ENCODE measurements at regions not wholly inside any gene's neighbourhood (a gene's known extent, or its start where the extent isn't known, plus 50 kb on each side); places are given as distances from the start of the nearest gene placed in this dataset.
"Not testable (repeated sequence)": the region's sequence is repeated elsewhere in the genome, so short reads cannot be mapped to it uniquely, and the experiment has no call there.

DNA sequence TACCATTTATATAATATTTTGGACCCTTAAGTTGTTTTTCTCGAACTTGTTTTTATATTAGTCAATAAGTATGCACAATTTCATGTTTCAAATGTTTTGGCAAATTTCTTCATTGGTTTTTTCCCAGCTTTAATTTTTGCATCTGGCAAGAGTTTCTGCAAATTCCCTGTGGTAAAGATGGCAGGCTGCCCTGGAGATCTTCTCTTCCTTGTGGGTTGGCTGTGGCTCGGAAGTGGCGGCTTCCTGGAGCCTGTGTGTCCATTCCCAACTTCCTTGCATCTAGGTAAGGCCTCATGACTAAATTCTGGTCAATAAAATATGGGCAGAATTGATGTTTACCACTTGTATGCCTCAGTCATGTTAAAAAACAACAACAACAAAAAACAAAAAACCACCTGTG is 818.6 kb downstream of the EPHA4 start:
- no peak for DNase-seq

DNA sequence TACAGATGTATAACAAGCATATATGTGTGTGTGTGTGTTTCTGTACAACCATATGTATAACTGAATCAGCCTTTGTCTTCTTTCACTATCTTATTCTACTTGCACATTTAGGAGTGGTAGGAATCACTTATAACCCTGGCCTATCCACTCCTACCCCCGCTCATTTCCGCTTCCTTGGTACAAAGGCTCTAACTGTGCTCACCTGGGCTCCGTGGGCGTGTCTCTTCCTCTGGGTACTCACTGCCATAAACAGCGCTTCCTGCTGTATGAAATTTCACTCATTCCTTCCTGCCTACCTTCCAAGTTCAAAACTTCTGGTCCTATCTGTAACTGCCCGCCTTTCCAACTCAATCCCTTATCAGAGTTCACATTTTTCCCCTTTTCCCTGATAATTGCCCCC is 815.5 kb downstream of the EPHA4 start:
- DNase-seq, result no peak

GRCh38 chr2:220758376-220758775 is 813.7 kb downstream of the EPHA4 start:
- not testable (repeated sequence) for DNase-seq

- no peak for DNase-seq
Observed at GRCh38 chr2:220764171-220764570, 807.9 kb downstream of the EPHA4 start.

GRCh38 chr2:220767591-220768255 is 804.4 kb downstream of the EPHA4 start:
- DNase-seq, result no peak

DNA sequence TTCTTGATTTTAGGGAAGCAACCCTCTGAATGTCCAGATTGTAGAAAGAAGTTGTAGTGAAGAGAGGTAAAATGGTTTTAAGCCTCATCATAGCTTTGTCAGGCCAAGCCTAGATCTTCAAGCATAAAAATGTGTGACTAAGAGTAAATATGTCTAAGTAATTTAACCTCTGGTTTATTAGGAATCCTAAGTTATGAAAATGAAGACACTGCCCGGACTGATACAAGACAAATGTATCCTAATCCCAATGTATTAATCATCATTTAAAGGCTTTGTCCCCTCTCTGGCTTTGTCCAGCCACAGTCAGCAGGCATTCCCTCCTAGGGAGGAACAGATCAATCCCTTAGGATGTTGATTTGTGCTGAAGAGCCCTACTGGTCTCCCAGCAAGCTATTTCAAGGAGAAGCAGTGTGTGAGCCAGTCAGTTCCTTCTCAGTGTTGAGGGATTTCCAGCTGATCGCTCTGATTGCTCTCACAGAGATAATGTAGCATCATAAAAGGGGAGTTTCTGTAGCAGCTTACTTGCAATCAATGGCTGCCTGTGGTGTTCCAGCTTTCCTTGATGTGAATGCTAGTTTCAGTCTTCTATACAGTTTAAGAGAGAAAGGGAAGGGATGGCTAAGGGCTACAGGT is 796.1 kb downstream of the EPHA4 start:
- no peak for DNase-seq

- DNase-seq, result not testable (repeated sequence)
Observed at GRCh38 chr2:220779076-220779475, 793.0 kb downstream of the EPHA4 start.

DNA sequence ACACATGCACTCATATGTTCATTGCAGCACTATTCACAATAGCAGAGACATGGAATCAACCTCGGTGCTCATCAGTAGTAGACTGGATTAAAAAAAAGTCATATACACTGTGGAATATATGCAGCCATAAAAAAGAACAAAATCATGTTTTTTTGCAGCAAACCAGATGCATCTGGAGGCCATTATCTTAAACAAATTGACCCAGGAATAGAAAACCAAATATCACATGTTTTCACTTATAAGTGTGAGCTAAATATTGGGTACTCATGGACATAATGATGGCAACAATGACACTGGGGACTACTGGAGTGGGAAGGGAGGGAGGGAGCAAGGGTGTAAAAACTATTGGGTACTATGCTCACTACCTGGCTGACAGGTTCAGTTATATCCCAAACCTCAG is 792.6 kb downstream of the EPHA4 start:
- DNase-seq, result no peak

DNA sequence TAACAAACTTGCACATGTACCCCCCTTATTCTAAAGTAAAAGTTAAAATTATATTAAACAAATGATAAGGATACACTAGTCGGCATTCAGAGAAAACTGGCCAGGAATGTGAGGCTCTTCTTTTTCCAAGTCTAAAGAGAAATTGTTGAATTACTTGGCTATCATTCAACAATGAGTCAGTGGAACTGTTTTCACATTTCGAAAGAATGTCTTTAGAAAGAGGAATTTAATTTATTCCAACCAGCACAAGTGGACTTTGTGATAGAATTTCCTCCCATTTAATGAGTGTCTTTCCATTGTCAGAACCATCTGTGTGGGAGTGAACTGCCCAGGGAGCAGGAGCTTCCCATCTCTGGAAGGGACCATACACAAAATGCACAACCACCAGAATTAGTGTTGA is 792.2 kb downstream of the EPHA4 start:
- no peak for DNase-seq

DNA sequence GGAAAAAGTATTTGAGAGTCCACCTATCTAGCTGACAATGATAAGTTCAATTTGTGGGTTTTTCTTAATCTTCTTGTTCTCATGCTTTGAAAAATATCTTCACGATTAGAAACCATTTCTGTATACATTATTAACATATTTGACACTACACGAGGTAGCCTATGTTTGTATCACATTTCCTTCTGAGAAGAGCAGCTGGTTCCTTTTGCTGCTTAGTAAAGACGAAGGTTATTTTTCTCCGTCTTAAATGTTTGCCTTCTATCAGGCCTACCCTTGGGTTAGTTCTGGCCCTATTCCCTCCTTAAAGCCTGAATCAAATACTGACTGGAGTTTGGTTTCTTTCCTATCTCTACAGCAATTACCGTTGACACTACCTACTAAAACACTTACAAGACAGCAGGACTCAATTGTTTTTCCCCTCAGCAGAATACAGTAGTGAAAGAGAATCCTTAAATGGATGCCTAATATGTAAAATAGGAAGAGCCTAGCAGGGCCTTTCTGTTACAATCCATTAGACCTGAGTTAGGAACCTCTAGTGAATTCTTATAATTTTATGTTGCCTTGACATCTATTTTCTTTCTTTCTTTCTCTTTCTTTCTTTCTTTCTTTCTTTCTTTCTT is 790.4 kb downstream of the EPHA4 start:
- no peak for DNase-seq

DNA sequence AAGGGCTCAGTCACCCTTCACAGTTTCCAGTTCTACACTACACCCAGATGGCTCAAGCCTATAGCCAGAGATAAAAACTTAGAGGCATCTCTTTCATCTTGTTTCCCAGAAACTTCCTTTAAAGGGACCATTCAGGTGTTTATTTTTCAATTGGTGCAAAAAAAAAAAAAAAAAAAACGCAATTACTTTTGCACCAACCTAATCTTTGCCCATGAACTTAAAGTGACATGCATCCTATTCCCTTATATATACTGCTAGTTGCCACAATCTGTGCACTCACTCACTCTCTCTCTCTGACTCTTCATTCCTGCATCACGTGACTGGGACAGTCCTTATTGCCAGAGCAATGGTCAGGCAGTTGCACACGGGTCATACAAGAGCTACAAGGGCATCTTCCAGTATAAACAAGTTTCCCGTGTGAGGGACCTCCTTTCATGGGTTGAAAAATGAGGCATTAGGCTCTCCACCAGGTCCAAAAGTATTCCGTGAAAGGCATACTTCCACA is 789.4 kb downstream of the EPHA4 start:
- DNase-seq, result no peak

DNA sequence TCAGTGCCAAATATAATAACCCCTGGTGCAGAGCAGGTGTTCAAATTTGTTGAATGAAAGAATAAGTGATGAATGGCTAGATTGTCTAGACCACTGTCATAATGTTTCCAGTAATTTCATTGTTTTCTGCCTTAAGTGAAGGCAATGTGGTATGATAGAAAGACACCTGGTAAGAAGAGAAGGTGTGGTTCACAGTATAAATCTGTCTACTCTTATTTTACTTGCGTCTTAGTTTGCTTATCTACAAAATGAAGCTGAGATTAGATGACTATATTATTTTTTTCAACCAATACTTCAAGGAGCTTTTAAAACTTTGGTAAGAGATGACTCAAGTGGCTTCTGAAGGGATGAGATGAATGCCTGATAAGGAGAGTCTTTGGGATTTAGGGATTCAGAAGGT is 788.4 kb downstream of the EPHA4 start:
- no peak for DNase-seq

- no peak for DNase-seq
Observed at GRCh38 chr2:220785178-220785577, 786.9 kb downstream of the EPHA4 start.

- no peak for DNase-seq
Observed at GRCh38 chr2:220786216-220786615, 785.9 kb downstream of the EPHA4 start.

DNA sequence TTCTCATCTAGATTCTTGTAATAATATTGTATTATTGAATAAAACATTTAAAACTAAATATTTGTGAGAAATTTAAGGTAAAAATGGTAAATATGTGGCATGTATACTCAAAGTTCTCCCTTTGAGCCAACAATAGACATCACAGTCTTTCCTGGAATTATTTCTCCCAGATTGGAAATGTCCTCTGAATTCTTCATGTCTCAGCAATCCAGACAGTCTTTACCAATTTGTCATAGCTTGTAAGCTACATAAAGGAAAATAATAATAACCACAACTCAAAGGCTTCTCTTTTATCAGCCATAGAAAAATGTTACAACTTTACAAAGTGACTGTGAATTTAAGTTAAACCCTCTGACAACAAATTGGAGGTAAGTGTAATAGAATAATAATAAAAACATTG is 784.9 kb downstream of the EPHA4 start:
- DNase-seq, result no peak

DNA sequence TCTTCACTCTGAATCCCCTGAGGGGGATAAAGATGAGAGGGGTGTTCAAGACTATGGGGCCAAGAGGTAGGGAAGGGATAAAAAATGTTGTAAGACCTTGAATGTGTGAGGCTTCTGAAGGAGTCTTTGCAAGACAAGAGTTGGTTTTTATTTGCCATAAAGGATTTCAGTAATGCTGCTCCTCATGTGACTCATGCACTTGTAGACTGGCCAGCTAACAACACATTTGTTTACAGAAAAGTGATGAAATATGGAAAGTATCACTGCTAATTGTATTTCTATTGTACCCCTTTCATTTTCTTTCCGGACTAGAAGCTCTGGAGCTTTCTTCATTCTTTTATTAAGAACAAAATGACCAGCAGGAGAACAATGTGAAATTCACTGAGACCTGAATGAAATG is 782.1 kb downstream of the EPHA4 start:
- no peak for DNase-seq

DNA sequence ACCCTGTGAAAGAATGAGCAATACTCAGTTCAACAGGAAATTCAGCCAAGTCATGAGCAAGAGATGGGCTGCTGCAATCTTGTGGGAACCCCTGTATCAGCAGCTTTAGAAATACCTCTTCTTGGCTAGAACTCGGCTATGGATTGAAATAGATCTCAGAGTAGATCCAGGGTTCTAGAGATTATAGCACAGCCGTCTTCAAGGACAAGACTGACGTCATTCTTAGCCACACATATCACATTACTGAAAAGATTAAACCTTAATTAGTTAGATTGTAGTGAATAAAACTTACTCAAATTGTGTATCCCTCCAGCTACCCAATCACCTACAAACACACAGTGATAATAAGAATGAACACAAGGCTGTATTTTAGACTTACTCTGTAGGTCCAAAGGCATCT is 776.4 kb downstream of the EPHA4 start:
- DNase-seq, result no peak

GRCh38 chr2:220811115-220811514 is 761.0 kb downstream of the EPHA4 start:
- no peak for DNase-seq

DNA sequence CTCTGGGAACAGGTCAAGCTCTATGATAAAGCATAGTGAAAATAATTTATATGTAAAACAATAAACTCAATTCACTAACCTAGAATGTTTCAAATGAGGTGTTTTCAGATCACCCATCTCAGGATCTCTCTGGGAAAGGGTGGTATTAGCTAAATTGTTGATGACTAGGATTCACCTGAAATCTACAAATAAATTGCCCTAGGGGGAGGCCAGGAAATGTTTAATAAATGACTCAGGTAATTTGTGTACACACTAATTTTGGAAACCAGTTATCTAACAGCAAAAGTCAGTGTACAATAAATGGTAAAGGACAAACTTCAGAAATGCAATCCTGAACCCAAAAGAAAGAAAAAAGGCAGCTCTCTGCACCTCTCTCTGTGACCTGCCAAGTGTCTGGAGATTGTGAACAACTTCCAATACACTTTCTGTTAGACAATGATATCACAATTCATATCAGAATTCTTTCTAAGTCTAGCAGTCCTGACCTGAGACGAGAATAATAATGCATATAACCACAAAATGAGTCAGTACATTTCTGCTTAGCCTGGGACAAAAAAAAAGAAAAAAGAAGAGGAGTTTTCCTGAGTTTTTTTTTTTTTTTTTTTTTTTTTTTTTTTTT is 760.0 kb downstream of the EPHA4 start:
- DNase-seq, result no peak

- no peak for DNase-seq
Observed at GRCh38 chr2:220814441-220814840, 757.7 kb downstream of the EPHA4 start.

DNA sequence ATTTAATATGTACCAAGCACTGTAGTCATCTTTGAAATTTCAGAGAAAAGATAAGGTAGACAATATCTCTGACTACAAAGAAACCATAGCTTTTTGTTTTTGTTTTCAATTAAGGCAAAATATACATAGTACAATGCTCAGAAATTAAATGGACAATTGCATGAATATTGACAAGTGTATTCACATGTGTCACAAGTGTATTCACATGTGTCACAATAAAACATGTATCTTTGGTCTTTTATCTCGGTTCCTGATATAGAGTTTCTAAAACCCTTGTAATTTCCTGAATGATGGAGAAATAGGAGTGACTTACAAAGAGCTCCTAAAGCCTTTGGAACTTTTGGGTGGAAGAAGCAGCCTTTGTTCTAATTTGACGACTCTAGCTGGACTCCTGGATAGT is 756.4 kb downstream of the EPHA4 start:
- DNase-seq, result no peak

DNA sequence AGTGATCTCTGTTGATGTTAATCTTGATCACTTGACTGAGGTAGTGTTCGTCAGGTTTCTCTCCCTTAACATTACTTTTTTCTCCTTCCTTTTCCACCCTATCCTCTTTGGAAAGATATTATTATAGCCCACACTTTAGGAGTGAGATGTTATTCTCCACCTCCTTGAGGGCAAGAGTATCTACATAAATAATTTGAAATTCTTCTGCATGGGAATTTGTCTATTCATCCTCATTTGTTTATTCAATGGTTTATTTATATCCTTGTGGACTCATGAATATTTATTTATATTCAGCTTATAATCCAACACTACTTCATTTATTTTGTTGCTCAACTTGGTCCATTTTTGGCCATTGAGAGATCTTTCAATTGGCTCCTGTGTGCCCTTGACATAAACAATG is 750.4 kb downstream of the EPHA4 start:
- no peak for DNase-seq

- DNase-seq, result not testable (repeated sequence)
Observed at GRCh38 chr2:220823590-220823989, 748.5 kb downstream of the EPHA4 start.

DNA sequence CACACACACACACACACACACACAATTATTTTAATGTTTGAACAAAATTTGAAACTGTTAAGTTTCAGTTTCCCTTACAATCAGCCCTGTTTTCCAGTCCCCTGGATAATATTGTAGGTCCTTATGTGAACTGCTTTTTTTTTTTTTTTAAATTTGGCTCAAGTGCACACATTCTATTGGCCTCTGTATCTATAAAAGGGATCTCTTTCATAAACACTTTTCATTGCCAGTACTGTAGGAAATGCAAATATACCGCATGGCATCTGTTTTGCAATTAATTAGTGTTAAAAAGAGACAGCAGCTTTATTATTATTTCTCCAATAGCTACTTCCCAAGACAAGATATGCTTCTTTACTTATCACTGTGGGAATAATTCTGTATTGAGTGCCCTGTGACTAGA is 738.7 kb downstream of the EPHA4 start:
- DNase-seq, result no peak

Data from CD4-positive, alpha-beta T cell treated with Interleukin-17A for 1 hour (primary cell).